22Rv1 (cell line): ENCODE measurements at regions not wholly inside any gene's neighbourhood (a gene's known extent, or its start where the extent isn't known, plus 50 kb on each side); places are given as distances from the start of the nearest gene placed in this dataset.

ENCODE experiments used
- CTCF ChIP-seq: fragments of 450-650 bp; IDR thresholded peaks from 2 replicates; pipeline ENCODE4 v1.5.1; 2017; ENCODE audit warnings: mild to moderate bottlenecking
- ZFX ChIP-seq: fragments of 450-650 bp; IDR thresholded peaks from 2 replicates; pipeline ENCODE4 v1.6.1; 2017; ENCODE audit warnings: antibody characterized with exemption, borderline replicate concordance

- TF ChIP-seq CTCF (no peak), ZFX (no peak)
Measured at GRCh38 chr13:29929062-29929847, 78.8 kb upstream of the UBL3 start.
